Stomach (tissue), 4 donors: ENCODE measurements at regions not wholly inside any gene's neighbourhood (a gene's known extent, or its start where the extent isn't known, plus 50 kb on each side); places are given as distances from the start of the nearest gene placed in this dataset.
"Not testable (repeated sequence)": the region's sequence is repeated elsewhere in the genome, so short reads cannot be mapped to it uniquely, and the experiment has no call there.

Experiments
- EP300 ChIP-seq: sonication (generic); formaldehyde crosslinking; IDR thresholded peaks from one replicate; pipeline ENCODE4 v1.6.1; 2017; ENCODE audit warnings: antibody characterized with exemption
- POLR2A ChIP-seq, 4 donors: fragments of 450-650 bp; IDR thresholded peaks; one replicate each; pipeline ENCODE4 v1.6.1; 2016; ENCODE audit warnings: antibody characterized with exemption in 4 of 4, control low read depth in 2 of 4, mild to moderate bottlenecking in 1 of 4, moderate library complexity in 1 of 4
- POLR2AphosphoS5 ChIP-seq, 3 donors: sonication (generic); formaldehyde crosslinking; IDR thresholded peaks; one replicate each; pipeline ENCODE4 v1.6.1; 2016; ENCODE audit warnings: antibody characterized with exemption in 3 of 3
- TF ChIP-seq, protein P1 (sequence below), 7 experiments: fragments of 450-650 bp in 4 of 7; fragments of 200-600 bp in 3 of 7; sonication (generic) in 3 of 7; IDR thresholded peaks; one replicate each; pipeline ENCODE4 v1.5.1; 2016 to 2019; ENCODE audit warnings: antibody characterized with exemption in 7 of 7, control low read depth in 2 of 7, mild to moderate bottlenecking in 1 of 7

DNA sequence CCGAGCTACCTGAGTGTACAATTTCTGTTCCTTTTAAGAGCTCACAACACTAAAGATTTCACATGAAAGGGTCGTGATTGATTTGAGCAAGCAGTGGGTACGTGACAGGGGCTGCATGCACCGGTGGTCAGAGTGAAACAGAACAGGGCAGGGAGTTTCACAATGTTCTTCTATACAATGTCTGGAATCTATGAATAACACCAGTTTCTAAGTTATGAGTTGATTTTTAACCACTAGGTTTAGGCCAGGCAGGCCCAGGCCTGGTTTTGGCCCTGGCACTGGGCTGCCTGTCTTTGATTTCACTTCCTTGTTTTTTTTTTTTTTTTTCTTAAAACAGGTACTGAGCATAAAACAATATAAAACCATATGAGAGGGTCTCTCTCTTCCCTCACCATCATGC, 642.2 kb downstream of the DOK5 start:
- TF ChIP-seq, protein P1, sequence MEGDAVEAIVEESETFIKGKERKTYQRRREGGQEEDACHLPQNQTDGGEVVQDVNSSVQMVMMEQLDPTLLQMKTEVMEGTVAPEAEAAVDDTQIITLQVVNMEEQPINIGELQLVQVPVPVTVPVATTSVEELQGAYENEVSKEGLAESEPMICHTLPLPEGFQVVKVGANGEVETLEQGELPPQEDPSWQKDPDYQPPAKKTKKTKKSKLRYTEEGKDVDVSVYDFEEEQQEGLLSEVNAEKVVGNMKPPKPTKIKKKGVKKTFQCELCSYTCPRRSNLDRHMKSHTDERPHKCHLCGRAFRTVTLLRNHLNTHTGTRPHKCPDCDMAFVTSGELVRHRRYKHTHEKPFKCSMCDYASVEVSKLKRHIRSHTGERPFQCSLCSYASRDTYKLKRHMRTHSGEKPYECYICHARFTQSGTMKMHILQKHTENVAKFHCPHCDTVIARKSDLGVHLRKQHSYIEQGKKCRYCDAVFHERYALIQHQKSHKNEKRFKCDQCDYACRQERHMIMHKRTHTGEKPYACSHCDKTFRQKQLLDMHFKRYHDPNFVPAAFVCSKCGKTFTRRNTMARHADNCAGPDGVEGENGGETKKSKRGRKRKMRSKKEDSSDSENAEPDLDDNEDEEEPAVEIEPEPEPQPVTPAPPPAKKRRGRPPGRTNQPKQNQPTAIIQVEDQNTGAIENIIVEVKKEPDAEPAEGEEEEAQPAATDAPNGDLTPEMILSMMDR (IDR thresholded peaks at IDR 0.05): not testable (repeated sequence)
- not testable (repeated sequence) for TF ChIP-seq POLR2A (IDR thresholded peaks at IDR 0.05); EP300; POLR2AphosphoS5 (IDR thresholded peaks at IDR 0.05)
